HG03039 (cell line): ENCODE measurements at regions not wholly inside any gene's neighbourhood (a gene's known extent, or its start where the extent isn't known, plus 50 kb on each side); places are given as distances from the start of the nearest gene placed in this dataset.

ENCODE experiments used
- ATAC-seq: cut with Tn5 transposase; IDR thresholded peaks from one replicate; pipeline ENCODE4 v1.9.1; 2021; ENCODE audit warnings: mild to moderate bottlenecking, moderate library complexity; ENCODE audit not compliant: unreplicated experiment

- no peak for ATAC-seq
Measured at GRCh38 chr20:11031300-11031699, 357.5 kb upstream of the JAG1 start.

DNA sequence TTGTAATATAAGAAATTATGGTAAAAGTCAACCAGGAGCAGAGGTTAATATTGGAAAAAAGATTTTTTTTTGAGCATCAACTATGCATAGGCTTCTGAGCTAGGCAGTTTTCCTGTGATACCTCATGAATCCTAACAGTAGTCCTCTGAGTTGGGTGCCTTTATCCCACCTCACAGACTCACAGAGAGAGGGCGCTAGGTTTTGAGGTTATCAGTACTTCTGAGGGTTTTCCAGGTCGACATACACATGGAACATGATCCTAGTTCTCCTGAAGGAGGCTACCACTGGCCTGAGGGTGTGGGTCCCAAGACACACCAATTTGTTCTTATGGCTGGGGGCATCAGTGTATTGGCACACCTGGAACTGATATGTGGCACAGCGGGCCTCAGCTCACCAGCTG, 358.8 kb upstream of the JAG1 start:
- ATAC-seq = no peak

- no peak for ATAC-seq
Measured at GRCh38 chr20:11034025-11034424, 360.2 kb upstream of the JAG1 start.

DNA sequence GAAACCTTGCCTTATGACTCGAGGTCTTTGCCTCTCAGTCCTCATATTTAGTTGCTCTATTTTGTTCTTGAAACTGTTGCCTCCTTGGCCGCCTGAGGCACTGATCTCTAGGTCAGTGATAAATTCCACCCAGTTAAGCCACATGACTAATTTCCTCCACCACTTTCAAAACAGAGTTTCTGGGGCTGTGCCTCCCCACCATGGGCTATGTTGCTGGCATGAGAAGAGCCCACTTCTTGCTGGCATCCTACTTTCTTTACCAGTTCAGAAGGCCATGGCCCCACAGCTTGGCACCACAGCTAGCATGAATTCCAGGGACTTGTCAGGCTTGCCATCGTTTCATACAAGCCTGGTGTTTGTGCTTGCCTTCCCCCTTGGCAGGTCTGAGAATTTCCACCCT, 361.4 kb upstream of the JAG1 start:
- ATAC-seq = no peak

- no peak for ATAC-seq
Measured at GRCh38 chr20:11041396-11041795, 367.6 kb upstream of the JAG1 start.

DNA sequence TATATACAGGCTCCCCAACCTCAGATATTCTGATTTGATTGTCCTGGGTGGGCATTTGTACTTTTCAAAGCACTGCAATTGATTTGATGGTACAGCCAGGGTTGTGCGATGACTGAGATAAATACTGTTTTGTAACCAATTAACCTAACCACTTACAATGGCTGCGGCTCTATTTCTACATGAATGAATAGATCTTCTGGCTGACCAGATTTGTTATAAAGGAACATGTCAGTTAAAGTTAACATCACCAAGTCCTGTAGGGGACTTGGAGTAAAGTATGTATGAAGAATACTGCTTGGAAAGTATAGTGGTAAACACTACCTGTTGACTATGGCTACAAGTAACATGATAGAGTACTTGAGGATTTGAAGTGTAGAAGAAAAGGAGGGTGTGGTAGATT, 369.2 kb upstream of the JAG1 start:
- ATAC-seq = no peak

DNA sequence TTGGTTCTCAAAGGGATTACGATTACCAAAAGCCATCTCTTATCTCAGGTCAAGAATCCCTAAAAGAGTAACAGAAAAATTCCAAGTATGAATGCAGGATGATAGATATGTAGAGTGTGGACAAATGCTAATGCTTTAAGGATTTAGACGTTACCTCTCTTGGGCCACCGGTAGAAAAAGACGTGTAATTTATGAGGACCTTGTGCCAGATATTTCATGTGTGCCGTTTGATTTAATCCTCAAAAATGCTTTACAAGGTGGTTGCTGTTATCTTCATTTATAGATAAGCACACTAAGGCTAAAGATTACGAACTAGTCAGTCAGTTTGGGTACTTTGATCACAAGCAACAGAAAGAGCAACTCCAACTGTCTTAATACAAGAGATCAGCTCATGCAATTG, 370.8 kb upstream of the JAG1 start:
- ATAC-seq = no peak

DNA sequence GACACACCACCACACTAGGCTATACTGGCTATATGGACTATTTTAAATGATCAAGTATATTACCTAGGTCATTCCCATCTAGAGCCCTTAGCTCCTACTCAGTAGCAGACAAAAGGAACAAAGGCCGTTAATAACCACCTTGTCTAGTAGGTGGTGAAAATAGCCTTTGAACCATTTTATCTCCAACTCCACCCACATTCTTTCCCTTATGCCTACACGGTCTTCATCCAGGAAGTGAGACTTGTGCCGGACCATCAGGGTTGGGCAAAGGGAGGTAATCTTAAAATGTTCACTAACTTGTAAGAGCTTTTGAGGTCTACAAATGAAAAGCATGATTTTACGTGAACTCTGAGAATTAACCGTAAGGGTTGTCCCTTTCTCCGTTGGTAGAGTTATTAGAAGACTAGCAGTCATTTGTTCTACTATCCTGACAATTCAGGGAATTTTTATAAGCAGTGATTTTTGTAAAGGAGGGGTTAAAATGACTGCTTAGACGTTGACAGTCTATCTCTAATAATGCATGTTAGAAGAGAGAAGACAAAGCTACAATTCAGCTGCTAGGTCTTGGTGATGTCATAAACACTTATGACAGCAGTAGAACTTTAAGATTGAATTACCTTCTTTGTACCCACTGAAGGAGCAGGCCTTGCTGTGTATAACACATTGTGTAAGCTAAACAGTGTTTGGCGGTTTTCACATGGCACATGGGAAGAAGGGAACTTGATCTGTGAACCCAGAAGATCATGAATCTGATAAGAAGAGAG, 371.8 kb upstream of the JAG1 start:
- ATAC-seq = no peak

DNA sequence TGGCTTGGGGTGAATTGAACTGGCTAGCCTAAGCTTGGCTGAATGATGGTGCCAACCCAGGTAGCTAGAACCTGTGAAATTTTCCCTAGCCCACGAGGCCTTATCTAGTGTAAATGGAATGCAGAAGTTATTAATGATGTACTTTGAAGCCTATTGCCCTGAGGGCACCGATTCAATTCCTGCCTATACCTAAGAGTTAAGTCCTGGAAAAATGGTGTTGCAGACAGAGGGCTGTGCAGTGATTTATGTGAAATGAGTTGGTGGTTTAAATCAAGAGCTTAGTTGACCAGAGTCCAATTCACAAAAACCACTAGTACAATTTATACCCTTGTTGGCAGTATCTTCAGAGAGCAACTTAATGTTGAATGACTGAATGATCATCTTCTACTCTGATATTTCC, 373.8 kb upstream of the JAG1 start:
- ATAC-seq = no peak

GRCh38 chr20:11048739-11049138, 374.9 kb upstream of the JAG1 start:
- no peak for ATAC-seq

DNA sequence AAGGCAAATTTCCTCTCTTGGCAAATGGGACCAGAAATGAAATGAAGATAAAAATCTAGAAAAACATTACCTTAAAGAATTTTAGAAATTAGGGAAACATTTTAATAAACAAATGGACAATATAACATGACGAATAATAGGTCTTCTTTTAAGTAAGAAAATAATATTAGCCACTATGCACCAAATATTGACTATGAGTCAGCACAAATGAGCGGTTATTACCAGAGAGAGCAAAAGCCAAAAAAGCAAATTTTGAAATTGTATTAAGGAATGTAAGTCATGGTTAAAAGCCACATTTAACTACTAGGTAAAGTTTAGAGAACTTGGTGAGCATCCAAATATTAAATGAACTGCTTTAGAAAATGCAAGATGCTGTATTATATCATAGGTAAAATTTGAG, 376.6 kb upstream of the JAG1 start:
- ATAC-seq = no peak

GRCh38 chr20:11051136-11051535, 377.3 kb upstream of the JAG1 start:
- no peak for ATAC-seq

DNA sequence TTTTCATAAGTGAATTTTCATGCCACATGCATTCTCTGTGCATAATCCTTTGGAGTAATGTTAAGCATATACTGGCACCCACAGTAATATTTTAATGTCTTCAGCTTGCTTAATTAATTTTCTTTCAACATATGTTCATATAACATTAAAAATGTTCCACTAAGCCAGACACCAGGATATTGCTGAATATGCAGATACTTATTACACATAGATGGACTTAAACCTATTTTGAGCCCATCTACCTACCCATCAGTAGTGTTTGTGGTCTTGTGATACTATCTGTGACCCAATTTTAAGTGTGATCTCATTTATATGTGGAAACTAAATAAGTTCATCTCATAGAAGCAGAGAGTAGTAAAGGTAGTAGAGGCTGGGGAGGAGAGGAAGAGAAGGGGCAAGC, 379.5 kb upstream of the JAG1 start:
- no peak for ATAC-seq

- no peak for ATAC-seq
Measured at GRCh38 chr20:11054266-11054993, 380.6 kb upstream of the JAG1 start.

GRCh38 chr20:11056414-11056813, 382.6 kb upstream of the JAG1 start:
- ATAC-seq = no peak

DNA sequence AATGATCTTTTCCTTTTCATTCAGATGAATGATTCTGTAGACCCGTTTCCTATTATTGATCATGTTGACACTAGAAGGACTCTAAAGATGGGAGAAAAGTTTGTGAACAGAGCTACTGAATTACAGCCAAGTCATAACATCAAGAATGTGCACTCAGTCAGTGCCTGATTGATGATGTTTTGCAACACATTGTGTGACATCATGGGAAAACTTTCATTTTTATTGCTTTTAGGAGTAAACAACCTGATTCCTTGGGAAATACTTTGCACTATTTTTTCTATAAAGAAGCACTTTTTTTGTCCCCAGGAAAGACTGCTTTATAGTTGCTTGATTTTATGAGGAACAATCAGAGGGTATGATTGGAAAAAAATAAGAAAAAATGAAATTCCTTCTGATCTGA, 383.8 kb upstream of the JAG1 start:
- no peak for ATAC-seq

GRCh38 chr20:11059659-11060058, 385.9 kb upstream of the JAG1 start:
- ATAC-seq = no peak

GRCh38 chr20:11060423-11061185, 386.8 kb upstream of the JAG1 start:
- ATAC-seq = no peak

- ATAC-seq = no peak
Measured at GRCh38 chr20:11063444-11063843, 389.6 kb upstream of the JAG1 start.

GRCh38 chr20:11064946-11065345, 391.1 kb upstream of the JAG1 start:
- no peak for ATAC-seq

- ATAC-seq = no peak
Measured at GRCh38 chr20:11067359-11067758, 393.6 kb upstream of the JAG1 start.

- ATAC-seq = no peak
Measured at GRCh38 chr20:11072982-11073381, 399.2 kb upstream of the JAG1 start.
